ENCODE measurements at regions not wholly inside any gene's neighbourhood (a gene's known extent, or its start where the extent isn't known, plus 50 kb on each side); places are given as distances from the start of the nearest gene placed in this dataset.
"Not testable (repeated sequence)": the region's sequence is repeated elsewhere in the genome, so short reads cannot be mapped to it uniquely, and the experiment has no call there.

GRCh38 chr12:46948936-46949545, 123.2 kb upstream of the SLC38A4 start:
- no peak for DNase-seq

- DNase-seq, result no peak
These were observed 124.3 kb upstream of the SLC38A4 start for GRCh38 chr12:46950094-46950493.

- no peak for DNase-seq
These were observed 126.4 kb upstream of the PCED1B start for GRCh38 chr12:46952880-46953483.

GRCh38 chr12:46956451-46957035, 122.9 kb upstream of the PCED1B start:
- DNase-seq, result no peak

- DNase-seq, result no peak
These were observed 121.4 kb upstream of the PCED1B start for GRCh38 chr12:46958053-46958452.

GRCh38 chr12:46958599-46959290, 120.7 kb upstream of the PCED1B start:
- no peak for DNase-seq

GRCh38 chr12:46959502-46959901, 119.9 kb upstream of the PCED1B start:
- no peak for DNase-seq

- DNase-seq, result no peak
These were observed 118.7 kb upstream of the PCED1B start for GRCh38 chr12:46960681-46961080.

GRCh38 chr12:46963191-46963590, 116.2 kb upstream of the PCED1B start:
- no peak for DNase-seq

GRCh38 chr12:46963977-46964971, 115.1 kb upstream of the PCED1B start:
- DNase-seq, result no peak

GRCh38 chr12:46965137-46965536, 114.3 kb upstream of the PCED1B start:
- DNase-seq, result no peak

GRCh38 chr12:46965880-46966279, 113.5 kb upstream of the PCED1B start:
- DNase-seq, result no peak

GRCh38 chr12:46970636-46971035, 108.8 kb upstream of the PCED1B start:
- no peak for DNase-seq

- not testable (repeated sequence) for DNase-seq
These were observed 105.5 kb upstream of the PCED1B start for GRCh38 chr12:46973937-46974336.

- DNase-seq, result no peak
These were observed 101.5 kb upstream of the PCED1B start for GRCh38 chr12:46977871-46978375.

GRCh38 chr12:46981622-46982021, 97.8 kb upstream of the PCED1B start:
- no peak for DNase-seq

- no peak for DNase-seq
These were observed 96.6 kb upstream of the PCED1B start for GRCh38 chr12:46982629-46983392.

GRCh38 chr12:46983393-46983793, 96.0 kb upstream of the PCED1B start:
- DNase-seq, result no peak

- no peak for DNase-seq
These were observed 95.2 kb upstream of the PCED1B start for GRCh38 chr12:46983959-46984841.

GRCh38 chr12:46985816-46986215, 93.6 kb upstream of the PCED1B start:
- no peak for DNase-seq

- not testable (repeated sequence) for DNase-seq
These were observed 91.3 kb upstream of the PCED1B start for GRCh38 chr12:46988122-46988521.

All from GOT3 (cell line).